ENCODE measurements at regions not wholly inside any gene's neighbourhood (a gene's known extent, or its start where the extent isn't known, plus 50 kb on each side); places are given as distances from the start of the nearest gene placed in this dataset.

GRCh38 chr11:104819107-104819506 lies 79.2 kb downstream of the CASP12 start:
- ChIA-PET POLR2A (no interaction called here), CTCF (interaction anchor here (1.0 kb wide), 1 partner anchor 13 kb away, joined by 4 read pairs; no protein-coding TSS in a partner anchor)
- TF ChIP-seq CTCF (IDR thresholded peaks at IDR 0.05; ENCODE audit: control extremely low read depth, extremely low read depth, low read depth, missing control alignments): no peak
- DNase-seq (ENCODE audit: extremely low spot score): no peak

DNA sequence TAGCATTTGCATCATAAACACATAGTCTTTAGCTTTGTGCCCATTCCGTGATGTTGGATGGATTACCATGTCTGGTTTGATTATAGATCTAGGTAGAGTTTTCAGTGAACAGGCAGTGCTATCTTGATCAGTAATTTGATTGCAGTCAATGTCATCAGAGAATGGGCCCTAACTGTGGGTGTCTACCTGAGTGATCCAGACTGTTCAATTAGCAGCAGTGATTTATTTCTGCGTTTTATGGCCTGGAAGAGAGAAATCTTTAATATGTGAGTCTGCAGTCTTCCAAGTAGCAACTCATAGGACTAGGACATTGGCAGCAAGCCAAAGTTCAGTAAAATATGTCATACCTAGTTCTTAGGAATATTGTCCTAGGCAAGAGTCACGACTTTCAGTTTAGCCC lies 80.3 kb downstream of the CASP12 start:
- POLR2A ChIA-PET: no interaction called here
- DNase-seq (ENCODE audit: extremely low spot score): no peak
- CTCF ChIA-PET: interaction anchor here (1.0 to 1.1 kb wide), 2 partner anchors 12 to 17 kb away, joined by 4 read pairs; no protein-coding TSS in a partner anchor
- TF ChIP-seq CTCF (IDR thresholded peaks at IDR 0.05; ENCODE audit: control extremely low read depth, extremely low read depth, low read depth, missing control alignments): no peak

GRCh38 chr11:104813532-104813931 lies 84.7 kb downstream of the CASP12 start:
- POLR2A ChIA-PET: no interaction called here
- no peak for DNase-seq (ENCODE audit: extremely low spot score)
- TF ChIP-seq CTCF (IDR thresholded peaks at IDR 0.05; ENCODE audit: control extremely low read depth, extremely low read depth, low read depth, missing control alignments): no peak
- CTCF ChIA-PET: no interaction called here

GRCh38 chr11:104812103-104812788 lies 86.0 kb downstream of the CASP12 start:
- ChIA-PET CTCF (no interaction called here), POLR2A (no interaction called here)
- DNase-seq (ENCODE audit: extremely low spot score): no peak
- TF ChIP-seq CTCF (IDR thresholded peaks at IDR 0.05; ENCODE audit: control extremely low read depth, extremely low read depth, low read depth, missing control alignments): no peak

- POLR2A ChIA-PET: no interaction called here
- no peak for DNase-seq (ENCODE audit: extremely low spot score)
- CTCF ChIA-PET: no interaction called here
- TF ChIP-seq CTCF (IDR thresholded peaks at IDR 0.05; ENCODE audit: control extremely low read depth, extremely low read depth, low read depth, missing control alignments): no peak
Observed at GRCh38 chr11:104803776-104804175, 94.5 kb downstream of the CASP12 start.

- CTCF ChIA-PET: interaction anchor here (1.2 kb wide), 1 partner anchor 17 kb away, joined by 3 read pairs; no protein-coding TSS in a partner anchor
- POLR2A ChIA-PET: no interaction called here
- no peak for TF ChIP-seq CTCF (IDR thresholded peaks at IDR 0.05; ENCODE audit: control extremely low read depth, extremely low read depth, low read depth, missing control alignments)
- DNase-seq (ENCODE audit: extremely low spot score): no peak
Observed at GRCh38 chr11:104799251-104799650, 99.0 kb downstream of the CASP12 start.

All from GM10248 (cell line).